GM23248 (cell line): ENCODE measurements at regions not wholly inside any gene's neighbourhood (a gene's known extent, or its start where the extent isn't known, plus 50 kb on each side); places are given as distances from the start of the nearest gene placed in this dataset.
A peak's percentile ranks its signal among the peaks of the same experiment; 100 is the strongest.

Experiments
- DNase-seq: peaks from one replicate; pipeline ENCODE4 v3.0.0-alpha.2; 2015
- H2AFZ ChIP-seq: fragments of 200-600 bp; sonication (generic); 2 replicates; pipeline ENCODE4 v1.6.1; 2016; ENCODE audit warnings: antibody characterized with exemption
- H3F3A ChIP-seq: fragments of 200-600 bp; sonication (generic); 2 replicates; pipeline ENCODE4 v1.6.1; 2016; ENCODE audit warnings: mild to moderate bottlenecking, antibody characterized with exemption, mixed run types; ENCODE audit not compliant: insufficient read depth
- H3K27ac ChIP-seq: fragments of 200-600 bp; sonication (generic); 2 replicates; pipeline ENCODE4 v1.5.1; 2016; ENCODE audit warnings: mild to moderate bottlenecking
- H3K27me3 ChIP-seq: fragments of 200-600 bp; sonication (generic); replicated peaks from 2 replicates; pipeline ENCODE4 v1.6.1; 2016; ENCODE audit warnings: mild to moderate bottlenecking; ENCODE audit not compliant: insufficient read depth
- H3K36me3 ChIP-seq: fragments of 200-600 bp; sonication (generic); 2 replicates; pipeline ENCODE4 v1.6.1; 2016; ENCODE audit warnings: low read depth, mild to moderate bottlenecking
- H3K4me1 ChIP-seq: fragments of 200-600 bp; sonication (generic); 2 replicates; pipeline ENCODE4 v1.6.1; 2016; ENCODE audit warnings: mild to moderate bottlenecking; ENCODE audit not compliant: insufficient read depth
- H3K4me2 ChIP-seq: fragments of 200-600 bp; sonication (generic); one replicate; pipeline ENCODE4 v1.6.1; 2016; ENCODE audit warnings: mild to moderate bottlenecking; ENCODE audit not compliant: unreplicated experiment
- H3K4me3 ChIP-seq: fragments of 200-600 bp; sonication (generic); 2 replicates; pipeline ENCODE4 v1.5.1; 2016; ENCODE audit warnings: mild to moderate bottlenecking
- H3K79me2 ChIP-seq: fragments of 200-600 bp; sonication (generic); 2 replicates; pipeline ENCODE4 v1.6.1; 2016; ENCODE audit warnings: mild to moderate bottlenecking; ENCODE audit not compliant: insufficient read depth
- H3K9ac ChIP-seq: fragments of 200-600 bp; sonication (generic); 2 replicates; pipeline ENCODE4 v1.6.1; 2016; ENCODE audit warnings: mild to moderate bottlenecking
- H3K9me2 ChIP-seq: fragments of 200-600 bp; sonication (generic); 2 replicates; pipeline ENCODE4 v1.6.1; 2016; ENCODE audit warnings: mixed run types, mild to moderate bottlenecking, moderate library complexity; ENCODE audit not compliant: insufficient read depth
- H3K9me3 ChIP-seq: fragments of 200-600 bp; sonication (generic); one replicate; pipeline ENCODE4 v1.6.1; 2017; ENCODE audit warnings: low read depth
- H4K20me1 ChIP-seq: fragments of 200-600 bp; sonication (generic); 2 replicates; pipeline ENCODE4 v1.6.0; 2016; ENCODE audit not compliant: insufficient read depth
- EZH2 ChIP-seq: fragments of 200-600 bp; sonication (generic); IDR thresholded peaks from 2 replicates; pipeline ENCODE4 v1.6.1; 2018; ENCODE audit warnings: antibody characterized with exemption, mild to moderate bottlenecking; ENCODE audit not compliant: insufficient read depth, poor library complexity, severe bottlenecking
- EZH2phosphoT487 ChIP-seq: fragments of 200-600 bp; sonication (generic); IDR thresholded peaks from 2 replicates; pipeline ENCODE4 v1.6.1; 2018; ENCODE audit warnings: antibody characterized with exemption, moderate library complexity, mild to moderate bottlenecking, low read depth; ENCODE audit not compliant: insufficient read depth
- WGBS, 2 experiments: methylation state at CpG; one replicate each; pipeline ENCODE4 v1.1.6; 2015 to 2017; ENCODE audit warnings: low lambda C conversion rate in 2 of 2, low coverage in 1 of 2; ENCODE audit errors: missing lambda C conversion rate in 2 of 2; 5-methylcytosine and 5-hydroxymethylcytosine counted together
- in situ Hi-C: fragments of 300-500 bp; cut with MboI; formaldehyde crosslinking; loops from 2 replicates; pipeline ENCODE4 v1.15.0; 2020

DNA sequence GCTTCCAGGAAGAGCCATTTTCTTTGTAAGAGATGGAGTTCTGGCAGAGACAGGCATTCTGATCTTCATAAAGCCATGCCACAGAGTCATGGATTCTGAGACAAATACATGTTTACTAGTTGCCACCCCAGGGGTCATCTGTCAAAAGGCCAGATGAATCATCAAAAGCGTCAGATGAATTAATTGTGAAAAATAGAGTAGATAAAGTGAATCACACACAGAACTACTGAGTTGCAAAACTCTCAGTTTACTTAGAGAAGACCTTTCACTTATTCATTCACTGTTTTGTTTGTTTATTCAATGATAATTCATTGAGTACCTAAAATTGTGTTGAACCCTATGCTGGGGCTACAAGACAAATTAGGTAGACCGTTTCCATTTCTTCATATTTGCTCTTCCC is 157.7 kb upstream of the SERPINE2 start:
- H3K4me2 ChIP-seq, result no peak overlapping the region
- H4K20me1 ChIP-seq, result no peaks in the 10 kb centered on the region
- H3K4me3 ChIP-seq, result no peak overlapping the region
- no peak overlapping the region for H3K9ac ChIP-seq
- H3K4me1 ChIP-seq, result no peaks in the 10 kb centered on the region
- in situ Hi-C loops, result no loop called here
- no peaks in the 10 kb centered on the region for H3K9me2 ChIP-seq
- no peaks in the 10 kb centered on the region for H3F3A ChIP-seq
- no peaks in the 10 kb centered on the region for H3K27me3 ChIP-seq
- H3K36me3 ChIP-seq, result no peaks in the 10 kb centered on the region
- no peaks in the 10 kb centered on the region for H3K9me3 ChIP-seq
- no peaks in the 10 kb centered on the region for H3K79me2 ChIP-seq
- DNase-seq, result peak; percentile 5
- no peak overlapping the region for H3K27ac ChIP-seq
- 70% methylated on average over 2 of the region's 2 CpGs for WGBS, 2 experiments
- TF ChIP-seq EZH2phosphoT487 (no peak), EZH2 (no peak)
- no peak overlapping the region for H2AFZ ChIP-seq

DNA sequence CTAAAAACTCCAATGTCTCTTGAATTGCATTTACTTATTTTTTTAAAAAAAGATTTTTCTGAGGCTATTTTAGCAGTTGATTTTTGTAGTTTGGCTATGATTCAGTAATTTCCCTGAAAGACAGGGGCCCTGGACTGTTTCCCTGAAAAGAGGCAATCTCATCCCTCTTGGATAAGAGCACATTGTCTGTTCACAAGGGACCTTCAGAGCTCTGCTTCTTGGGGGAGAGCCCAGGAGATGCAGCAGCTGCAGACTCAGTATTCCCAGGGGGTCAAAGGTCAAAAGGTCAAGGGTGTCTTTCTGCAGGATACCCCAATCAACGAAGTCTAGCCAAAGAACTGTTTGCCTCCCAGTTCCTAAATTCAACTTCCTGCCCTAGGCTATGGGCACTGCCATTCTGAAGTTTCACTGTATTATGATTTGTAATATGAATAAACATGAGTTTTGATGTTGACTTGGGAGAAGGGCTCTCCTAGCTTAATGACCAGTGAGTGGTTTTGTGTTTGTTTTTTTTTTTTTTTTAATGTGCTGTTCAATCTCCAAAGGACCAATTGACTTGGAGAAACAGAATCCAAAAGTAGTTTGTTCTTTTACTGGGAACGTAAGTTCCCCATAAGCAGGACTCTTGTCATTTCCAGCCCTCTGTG is 157.0 kb upstream of the SERPINE2 start:
- Histone ChIP-seq H3K79me2 (no peaks in the 10 kb centered on the region), H3K9ac (no peak overlapping the region), H3K9me2 (no peaks in the 10 kb centered on the region), H3K27me3 (no peaks in the 10 kb centered on the region), H3K27ac (no peak overlapping the region), H2AFZ (no peak overlapping the region), H4K20me1 (no peaks in the 10 kb centered on the region), H3K4me3 (no peak overlapping the region), H3K36me3 (no peaks in the 10 kb centered on the region), H3K9me3 (no peaks in the 10 kb centered on the region), H3K4me2 (no peak overlapping the region), H3K4me1 (peaks cover 3% of the 10 kb centered on the region), H3F3A (no peaks in the 10 kb centered on the region)
- in situ Hi-C loops, result no loop called here
- DNase-seq, result no peak
- TF ChIP-seq EZH2phosphoT487 (no peak), EZH2 (no peak)
- WGBS, 2 experiments, result 91 to 93% methylated on average over 2 of the region's 2 CpGs

DNA sequence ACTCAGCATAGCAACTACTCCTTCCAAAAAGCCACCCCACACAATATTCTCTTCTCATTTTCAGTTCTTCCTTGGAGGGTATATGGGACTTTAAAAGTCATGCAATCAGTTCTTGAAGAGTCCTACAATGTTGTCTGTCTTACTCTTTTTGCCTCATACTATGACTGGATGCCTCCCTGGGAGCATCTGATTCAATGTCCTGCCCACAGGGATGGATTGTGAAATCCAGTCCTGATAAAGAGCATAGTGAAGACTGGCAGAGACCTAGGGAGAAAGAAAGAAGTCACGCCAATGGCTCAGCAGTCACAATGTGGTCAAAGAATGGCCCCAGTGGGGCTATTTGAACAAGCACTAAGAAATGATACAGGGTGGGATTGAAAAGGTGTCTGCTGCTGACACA is 155.1 kb upstream of the SERPINE2 start:
- Histone ChIP-seq H3K27ac (no peak overlapping the region), H3K9me3 (no peaks in the 10 kb centered on the region), H3K9ac (no peak overlapping the region), H3K79me2 (no peaks in the 10 kb centered on the region), H3F3A (peaks cover 9% of the 10 kb centered on the region; the same call in 1 of the 2 replicates), H3K9me2 (no peaks in the 10 kb centered on the region), H3K27me3 (no peaks in the 10 kb centered on the region), H3K4me3 (no peak overlapping the region), H4K20me1 (no peaks in the 10 kb centered on the region), H3K4me1 (peaks cover 14% of the 10 kb centered on the region), H3K36me3 (no peaks in the 10 kb centered on the region), H3K4me2 (no peak overlapping the region), H2AFZ (no peak overlapping the region)
- TF ChIP-seq EZH2, result no peak
- no peak for TF ChIP-seq EZH2phosphoT487
- in situ Hi-C loops, result no loop called here
- WGBS, 2 experiments, result 92 to 100% methylated on average over 1 of the region's 1 CpG
- DNase-seq, result peak; percentile 9

DNA sequence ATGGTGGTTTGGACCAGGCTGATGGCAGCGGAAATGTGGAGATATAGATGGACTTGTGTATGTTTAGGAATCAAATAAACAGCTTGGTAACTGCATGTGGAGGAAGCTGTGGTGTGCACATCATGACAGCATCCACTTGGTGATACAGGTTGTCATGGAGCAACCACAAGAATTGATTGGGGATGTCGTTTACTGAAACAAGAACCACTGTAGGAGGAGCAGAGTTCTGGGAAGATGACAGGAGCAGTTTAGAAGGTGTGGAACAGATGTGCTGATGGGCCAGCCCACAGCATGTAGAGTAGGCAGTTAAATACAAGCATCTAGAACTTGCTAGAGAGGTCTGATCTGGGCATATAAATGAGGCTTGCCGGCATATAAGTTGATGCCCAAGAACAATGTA is 152.4 kb upstream of the SERPINE2 start:
- 80 to 86% methylated on average over 3 of the region's 3 CpGs for WGBS, 2 experiments
- H3K4me1 ChIP-seq, result peaks cover 14% of the 10 kb centered on the region
- no peak for DNase-seq
- in situ Hi-C loops, result no loop called here
- H3K9me2 ChIP-seq, result no peaks in the 10 kb centered on the region
- no peaks in the 10 kb centered on the region for H3K36me3 ChIP-seq
- TF ChIP-seq EZH2phosphoT487, result no peak
- TF ChIP-seq EZH2, result no peak
- H2AFZ ChIP-seq, result no peak overlapping the region
- no peak overlapping the region for H3K4me2 ChIP-seq
- no peak overlapping the region for H3K9ac ChIP-seq
- H4K20me1 ChIP-seq, result no peaks in the 10 kb centered on the region
- H3K9me3 ChIP-seq, result no peaks in the 10 kb centered on the region
- H3K79me2 ChIP-seq, result no peaks in the 10 kb centered on the region
- H3K27me3 ChIP-seq, result no peaks in the 10 kb centered on the region
- no peak overlapping the region for H3K4me3 ChIP-seq
- H3F3A ChIP-seq, result peaks cover 9% of the 10 kb centered on the region; the same call in 1 of the 2 replicates
- H3K27ac ChIP-seq, result no peak overlapping the region

DNA sequence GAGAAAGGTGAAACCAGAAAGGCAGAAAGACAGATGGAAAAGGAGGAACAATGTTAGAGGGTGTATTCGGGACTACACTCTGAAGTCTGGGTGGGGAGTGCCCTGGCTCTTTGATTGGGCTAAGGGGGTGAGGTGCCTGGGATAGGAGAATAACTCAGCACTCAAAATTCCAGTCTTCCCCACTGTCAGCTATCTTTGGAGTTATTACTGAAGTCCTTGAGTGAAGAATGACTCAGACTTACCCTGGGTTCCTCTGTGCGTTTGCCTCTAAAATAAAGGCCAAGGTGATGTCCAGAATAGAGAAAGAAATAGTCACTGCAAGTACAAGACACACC is 151.8 kb upstream of the SERPINE2 start:
- Histone ChIP-seq H3K9ac (no peak overlapping the region), H3K4me1 (peaks cover 14% of the 10 kb centered on the region), H3K79me2 (no peaks in the 10 kb centered on the region), H3K4me3 (no peak overlapping the region), H4K20me1 (no peaks in the 10 kb centered on the region), H3F3A (peaks cover 9% of the 10 kb centered on the region; the same call in 1 of the 2 replicates), H2AFZ (peak overlapping the region; percentile 64), H3K36me3 (no peaks in the 10 kb centered on the region), H3K9me3 (no peaks in the 10 kb centered on the region), H3K27ac (no peak overlapping the region), H3K27me3 (no peaks in the 10 kb centered on the region), H3K4me2 (peak overlapping the region; percentile 52), H3K9me2 (no peaks in the 10 kb centered on the region)
- 6 to 7% methylated on average over 2 of the region's 2 CpGs for WGBS, 2 experiments
- TF ChIP-seq EZH2phosphoT487 (no peak), EZH2 (no peak)
- DNase-seq, result peak; percentile 49
- in situ Hi-C loops, result no loop called here
